Heart left ventricle (tissue), 16 donors: ENCODE measurements at regions not wholly inside any gene's neighbourhood (a gene's known extent, or its start where the extent isn't known, plus 50 kb on each side); places are given as distances from the start of the nearest gene placed in this dataset.

Experiments
- ATAC-seq, 4 donors: fragments of 200-7000 bp; cut with Tn5 transposase; one replicate each; pipeline ENCODE4 v1.9.1; 2020 to 2022; ENCODE audit warnings: moderate library complexity in 4 of 4, mild to moderate bottlenecking in 3 of 4, moderate number of reproducible peaks in 1 of 4
- DNase-seq, 5 donors: peaks; one replicate each; pipeline ENCODE4 v3.0.0-alpha.2; 2020
- H3K27ac ChIP-seq, 12 donors: fragments of 200-600 bp; sonication (generic) in 4 of 12; one replicate each; pipeline versions ENCODE4 v1.5.0 to v1.8.0; 2016 to 2022; ENCODE audit warnings: mild to moderate bottlenecking in 2 of 12
- H3K27me3 ChIP-seq, 9 donors: fragments of 200-600 bp; sonication (generic) in 2 of 9; one replicate each; pipeline versions ENCODE4 v1.5.1 to v1.8.0; 2016 to 2022; ENCODE audit warnings: mild to moderate bottlenecking in 3 of 9
- H3K36me3 ChIP-seq, 9 donors: fragments of 200-600 bp; sonication (generic) in 2 of 9; one replicate each; pipeline versions ENCODE4 v1.5.0 to v1.8.0; 2018 to 2022; ENCODE audit warnings: mild to moderate bottlenecking in 2 of 9
- H3K4me1 ChIP-seq, 12 donors: fragments of 200-600 bp; sonication (generic) in 4 of 12; one replicate each; pipeline versions ENCODE4 v1.5.0 to v1.8.0; 2016 to 2022; ENCODE audit warnings: mild to moderate bottlenecking in 3 of 12
- H3K4me3 ChIP-seq, 12 donors: fragments of 200-600 bp; sonication (generic) in 4 of 12; one replicate each; pipeline versions ENCODE4 v1.5.0 to v1.8.0; 2017 to 2022; ENCODE audit warnings: mild to moderate bottlenecking in 9 of 12, moderate library complexity in 4 of 12
- H3K9me3 ChIP-seq, 12 donors: fragments of 200-600 bp; sonication (generic) in 4 of 12; one replicate each; pipeline versions ENCODE4 v1.5.0 to v1.8.0; 2016 to 2022; ENCODE audit warnings: mild to moderate bottlenecking in 1 of 12
- CTCF ChIP-seq, 12 donors: fragments of 200-600 bp; sonication (generic) in 4 of 12; IDR thresholded peaks; one replicate each; pipeline versions ENCODE4 v1.5.0 to v1.8.0; 2018 to 2022; ENCODE audit warnings: antibody characterized with exemption in 12 of 12, mild to moderate bottlenecking in 5 of 12
- POLR2A ChIP-seq, 2 donors: fragments of 450-650 bp; IDR thresholded peaks; one replicate each; pipeline ENCODE4 v1.6.1; 2017; ENCODE audit warnings: antibody characterized with exemption in 2 of 2, mild to moderate bottlenecking in 2 of 2, moderate library complexity in 2 of 2
- WGBS, 4 donors: extraction: QIAGEN DNeasy Blood & Tissue Kit in 2 of 4; methylation state at CpG; one replicate each; pipeline versions ENCODE4 v1.1.5 to v1.1.7; 2013 to 2018; 5-methylcytosine and 5-hydroxymethylcytosine counted together
- intact Hi-C, 10 donors: fragments of 100-400 bp; cut with DNase I; formaldehyde crosslinking; loops; one replicate each; pipeline versions ENCODE4 v1.11.1 to v1.14.2; 2022
- donor health status: ischemic (EF 13 %, LVEDD 7.1; RV severe dilation, severe dysfunction).
- donor health status: healthy with polysubstance abuse.
- donor health status: DM: no; HTN: yes; CAD: no.
- donor health status: DM: no; HTN: no; CAD: no.
- donor health status: ischemic (EF 25% LVEDD 6.9; RV normal size, moderate dysfunction).
- donor health status: ischemic (EF 25% LVEDD 5.7; RV mildly dilated, moderate dysfunction).
- donor health status: healthy.
- donor health status: DM: yes; HTN: yes; CAD: no.
- donor health status: ischemic (EF 35%, LVEDD 5.7; RV mildly dilated, moderate dysfunction).
- donor health status: nonischemic (EF 11% LVEDD 7.7; RV severe dilation, severe dysfunction).
- donor health status: DM: yes; HTN: yes; CAD: no.
- donor health status: PGD.
- donor health status: ischemic (EF 29% LVEDD 5.4; RV normal size, mild dysfunction).
- donor health status: nonischemic (EF 23%, LVEDD 6.1; RV moderate dilation, normal function).

GRCh38 chr2:60251247-60251646, 302.2 kb downstream of the BCL11A start:
- no peak for ATAC-seq
- intact Hi-C loops: no loop called here

DNA sequence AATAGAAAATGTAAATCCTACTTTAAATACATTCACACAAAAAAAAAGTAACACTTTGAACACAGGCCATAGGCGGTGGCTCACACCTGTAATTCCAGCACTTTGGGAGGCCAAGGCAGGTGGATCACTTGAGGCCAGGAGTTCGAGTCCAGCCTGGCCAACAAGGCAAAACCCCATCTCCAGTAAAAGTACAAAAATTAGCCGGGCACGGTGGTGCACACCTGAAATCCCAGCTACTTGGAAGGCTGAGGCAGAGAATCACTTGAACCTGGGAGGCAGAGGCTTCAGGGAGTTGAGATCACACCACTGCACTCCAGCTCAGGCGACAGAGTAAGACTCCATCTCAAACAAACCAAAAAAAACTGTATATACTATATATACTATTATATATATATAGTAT, 303.6 kb downstream of the BCL11A start:
- H3K4me3 ChIP-seq: no peak overlapping the region
- intact Hi-C loops: no loop called here

More at GRCh38 chr2:60251247-60251646, 302.2 kb downstream of the BCL11A start:
- no peak for DNase-seq
- Histone ChIP-seq H3K4me1 (no peaks in the 10 kb centered on the region), H3K9me3 (no peaks in the 10 kb centered on the region), H3K27me3 (no peaks in the 10 kb centered on the region), H3K36me3 (no peaks in the 10 kb centered on the region), H3K27ac (no peak overlapping the region), H3K4me3 (no peak overlapping the region)
- TF ChIP-seq CTCF (IDR thresholded peaks at IDR 0.05) (no peak), POLR2A (IDR thresholded peaks at IDR 0.05) (no peak)

DNA sequence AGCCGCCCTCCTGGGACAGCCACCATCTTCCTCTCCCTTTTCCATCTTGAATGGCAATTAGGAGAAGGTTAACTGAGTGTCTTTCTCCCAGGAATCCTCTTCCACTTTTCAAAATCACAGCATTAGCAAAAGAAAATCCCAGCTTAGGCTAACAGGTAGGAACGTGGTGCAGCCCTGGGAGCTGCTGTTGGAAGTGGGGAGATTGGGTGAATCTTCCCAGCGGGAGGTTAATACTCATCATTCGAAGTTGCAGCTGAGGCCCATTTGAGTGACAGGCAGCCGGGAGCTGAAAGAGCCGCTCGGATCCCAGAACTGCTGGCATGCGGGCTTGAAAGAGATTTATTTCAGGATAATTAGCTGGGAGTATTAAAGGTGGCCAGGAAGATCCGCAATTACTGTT, 306.0 kb downstream of the BCL11A start:
- TF ChIP-seq POLR2A (IDR thresholded peaks at IDR 0.05) (no peak), CTCF (IDR thresholded peaks at IDR 0.05) (no peak)
- no peak for DNase-seq
- H3K9me3 ChIP-seq: peaks cover 0 to 7% (median 0%) of the 10 kb centered on the region in 12 donors
- no peaks in the 10 kb centered on the region for H3K27me3 ChIP-seq
- H3K4me3 ChIP-seq: no peak overlapping the region
- no peak for ATAC-seq
- intact Hi-C loops: no loop called here
- WGBS, 4 donors: 70 to 75% (median 73%) methylated on average over 9 of the region's 9 CpGs
- H3K27ac ChIP-seq: no peak overlapping the region
- H3K36me3 ChIP-seq: no peaks in the 10 kb centered on the region
- no peaks in the 10 kb centered on the region for H3K4me1 ChIP-seq

More for the DNA sequence above, 303.6 kb downstream of the BCL11A start:
- Histone ChIP-seq H3K27me3 (no peaks in the 10 kb centered on the region), H3K4me1 (no peaks in the 10 kb centered on the region), H3K36me3 (no peaks in the 10 kb centered on the region), H3K9me3 (no peaks in the 10 kb centered on the region), H3K27ac (no peak overlapping the region)
- ATAC-seq: no peak
- TF ChIP-seq CTCF (IDR thresholded peaks at IDR 0.05) (no peak), POLR2A (IDR thresholded peaks at IDR 0.05) (no peak)
- 91 to 96% (median 92%) methylated on average over 5 of the region's 5 CpGs for WGBS, 4 donors
- no peak for DNase-seq

DNA sequence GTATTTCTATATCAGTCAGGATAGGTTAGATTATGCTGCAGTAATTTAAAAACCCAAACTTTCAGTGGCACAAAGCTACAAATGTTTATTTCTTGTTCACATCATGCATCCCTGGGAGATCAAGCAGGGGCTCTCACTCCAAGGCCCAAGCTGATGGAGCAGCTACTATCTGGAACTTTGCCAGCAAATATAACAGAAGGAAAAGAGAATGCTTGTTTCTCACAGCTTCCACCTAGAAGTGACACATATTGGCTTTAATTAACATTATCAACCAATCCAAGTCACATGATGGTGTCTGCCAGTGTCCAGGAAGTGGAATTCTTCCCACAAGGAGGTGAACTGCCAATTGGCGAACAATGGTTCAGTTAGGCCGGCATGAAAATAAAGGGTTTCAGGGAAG, 306.9 kb downstream of the BCL11A start:
- no peaks in the 10 kb centered on the region for H3K4me1 ChIP-seq
- WGBS, 4 donors: 91 to 100% (median 95%) methylated on average over 2 of the region's 2 CpGs
- no peaks in the 10 kb centered on the region for H3K27me3 ChIP-seq
- H3K9me3 ChIP-seq: peaks cover 0 to 11% (median 0%) of the 10 kb centered on the region in 12 donors
- no peak for TF ChIP-seq POLR2A (IDR thresholded peaks at IDR 0.05)
- no peak for TF ChIP-seq CTCF (IDR thresholded peaks at IDR 0.05)
- no peak overlapping the region for H3K4me3 ChIP-seq
- intact Hi-C loops: no loop called here
- no peak overlapping the region for H3K27ac ChIP-seq
- ATAC-seq (no peak), DNase-seq (no peak)
- no peaks in the 10 kb centered on the region for H3K36me3 ChIP-seq
